ENCODE measurements at regions not wholly inside any gene's neighbourhood (a gene's known extent, or its start where the extent isn't known, plus 50 kb on each side); places are given as distances from the start of the nearest gene placed in this dataset.
"Not testable (repeated sequence)": the region's sequence is repeated elsewhere in the genome, so short reads cannot be mapped to it uniquely, and the experiment has no call there.

DNA sequence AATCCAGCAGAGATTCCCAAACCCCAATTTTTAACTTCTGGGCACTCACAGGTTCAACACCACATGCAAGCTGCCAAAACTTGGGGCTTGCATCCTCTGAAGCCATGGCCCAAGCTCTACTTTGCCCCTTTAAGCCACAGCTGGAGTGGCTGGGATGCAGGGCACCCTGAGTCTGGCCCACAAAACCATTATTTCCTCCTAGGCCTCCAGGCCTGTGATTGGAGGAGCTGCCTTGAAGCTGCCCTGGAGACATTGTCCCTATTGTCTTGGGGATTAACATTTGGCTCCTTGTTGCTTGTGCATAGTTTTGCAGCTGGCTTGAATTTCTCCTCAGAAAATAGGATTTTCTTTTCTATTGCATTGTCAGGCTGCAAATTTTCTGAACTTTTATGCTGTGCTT lies 109.8 kb upstream of the RPRM start:
- DNase-seq: no peak
- no peak overlapping the region for H3K27ac ChIP-seq
- no peak overlapping the region for H3K4me3 ChIP-seq
- no peaks in the 10 kb centered on the region for H3K27me3 ChIP-seq
- H3K36me3 ChIP-seq: no peaks in the 10 kb centered on the region
- no peaks in the 10 kb centered on the region for H3K4me1 ChIP-seq
- no peaks in the 10 kb centered on the region for H3K9me3 ChIP-seq (replicated peaks)

DNA sequence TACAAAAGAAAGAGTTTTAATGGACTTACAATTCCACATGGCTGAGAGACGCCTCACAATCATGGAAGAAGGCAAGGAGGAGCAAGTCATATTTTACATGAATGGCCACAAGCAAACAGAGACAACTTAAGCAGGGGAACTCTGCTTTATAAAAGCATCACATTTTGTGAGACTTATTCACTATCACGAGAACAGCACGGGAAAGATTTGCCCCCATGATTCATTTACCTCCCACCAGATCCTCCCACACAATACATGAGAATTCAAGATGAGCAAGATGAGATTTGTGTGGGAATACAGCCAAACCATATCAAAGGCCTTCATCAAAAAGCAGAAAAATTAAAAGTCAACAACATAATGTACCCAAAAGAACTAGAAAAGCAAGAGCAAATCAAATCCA lies 111.0 kb upstream of the RPRM start:
- no peak for DNase-seq
- no peaks in the 10 kb centered on the region for H3K36me3 ChIP-seq
- no peaks in the 10 kb centered on the region for H3K27me3 ChIP-seq
- no peaks in the 10 kb centered on the region for H3K9me3 ChIP-seq (replicated peaks)
- no peak overlapping the region for H3K4me3 ChIP-seq
- H3K27ac ChIP-seq: no peak overlapping the region
- H3K4me1 ChIP-seq: no peaks in the 10 kb centered on the region

DNA sequence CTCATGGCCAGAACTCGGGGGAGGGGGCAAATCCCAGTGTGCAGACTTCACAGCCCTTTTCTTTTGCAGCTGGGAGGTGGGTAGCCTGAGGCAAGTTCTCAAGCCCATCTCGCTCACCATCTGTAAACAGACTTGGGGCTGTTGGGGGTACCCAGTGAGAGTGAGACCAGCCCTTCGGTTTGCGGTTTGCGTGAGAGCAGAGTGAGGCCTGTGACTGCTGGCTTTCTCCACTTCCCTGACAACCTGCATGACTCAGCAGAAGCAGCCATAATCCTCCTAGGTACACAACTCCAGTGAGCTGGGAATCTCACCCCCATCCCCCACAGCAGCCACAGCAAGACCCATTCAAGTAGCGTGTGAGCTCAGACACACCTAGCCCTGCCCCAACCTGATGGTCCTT lies 114.5 kb upstream of the RPRM start:
- not testable (repeated sequence) for H3K27me3 ChIP-seq

DNA sequence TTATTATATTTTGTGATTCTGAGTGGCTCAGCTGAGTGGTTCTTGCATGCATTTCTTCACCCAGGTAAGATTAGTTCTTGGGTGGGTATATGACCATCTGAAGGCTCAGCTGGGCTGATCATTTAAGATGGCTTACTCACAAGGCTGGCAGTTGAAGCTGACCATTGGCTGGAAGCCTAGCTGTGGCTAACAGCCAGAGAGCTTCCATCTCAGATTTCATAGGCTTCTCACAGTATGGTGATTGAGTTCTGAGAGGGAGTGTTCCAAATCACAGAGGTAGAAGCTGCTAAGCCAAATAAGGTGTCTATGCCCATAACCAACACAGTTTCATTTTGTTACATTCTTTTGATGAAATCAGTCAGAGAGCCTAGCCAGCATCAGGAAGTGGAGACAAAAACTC lies 117.4 kb upstream of the RPRM start:
- no peaks in the 10 kb centered on the region for H3K9me3 ChIP-seq (replicated peaks)
- H3K27me3 ChIP-seq: no peaks in the 10 kb centered on the region
- H3K27ac ChIP-seq: no peak overlapping the region
- peaks cover 6% of the 10 kb centered on the region; the same call in 1 of the 2 replicates for H3K4me1 ChIP-seq
- no peaks in the 10 kb centered on the region for H3K36me3 ChIP-seq
- H3K4me3 ChIP-seq: no peak overlapping the region
- peak; percentile 48 to 74 for DNase-seq

More for the DNA sequence above, 114.5 kb upstream of the RPRM start:
- H3K9me3 ChIP-seq (replicated peaks); H3K27ac ChIP-seq; H3K36me3 ChIP-seq; H3K4me3 ChIP-seq; H3K4me1 ChIP-seq: not testable (repeated sequence)
- peak; percentile 8 to 20 for DNase-seq

DNA sequence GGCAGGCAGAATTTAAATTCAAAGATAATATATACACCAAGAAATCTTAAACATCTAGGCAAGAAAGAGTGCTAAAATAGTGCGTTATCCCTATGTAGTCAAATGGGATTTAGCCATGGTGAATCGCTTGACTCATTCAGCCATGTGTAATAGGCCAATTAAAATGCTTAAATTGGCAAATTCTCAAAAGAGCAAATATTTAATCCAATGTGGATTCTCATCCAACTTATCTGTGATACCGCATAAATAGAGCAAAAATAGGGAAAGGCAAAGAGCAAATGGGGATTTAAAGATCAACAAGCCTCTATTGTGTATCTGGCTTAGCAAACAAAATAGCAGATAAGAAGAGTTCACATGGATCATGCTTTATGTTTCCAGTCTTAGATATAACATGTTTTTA lies 123.2 kb upstream of the RPRM start:
- H3K36me3 ChIP-seq: no peaks in the 10 kb centered on the region
- H3K4me3 ChIP-seq: no peak overlapping the region
- H3K4me1 ChIP-seq: no peaks in the 10 kb centered on the region
- no peaks in the 10 kb centered on the region for H3K27me3 ChIP-seq
- H3K9me3 ChIP-seq (replicated peaks): no peaks in the 10 kb centered on the region
- H3K27ac ChIP-seq: no peak overlapping the region
- no peak for DNase-seq

DNA sequence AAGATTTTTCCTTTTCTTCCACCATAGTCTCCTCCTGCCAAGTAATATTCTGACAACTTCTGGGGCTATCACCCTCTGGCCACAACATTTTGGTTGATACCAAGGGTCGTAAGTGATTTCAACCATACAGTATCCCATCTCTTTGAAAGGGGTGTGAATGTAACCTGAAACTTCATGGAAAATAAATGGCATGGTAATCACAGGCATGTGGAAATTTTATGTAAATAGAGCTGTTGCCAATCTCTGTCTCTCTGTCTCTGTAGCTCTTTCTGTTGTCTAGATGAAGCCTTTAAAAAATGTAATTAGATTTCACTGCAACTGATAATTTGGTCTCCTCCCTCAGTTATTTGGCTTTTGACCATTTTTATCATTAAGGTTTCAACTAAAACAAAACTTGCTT lies 125.6 kb upstream of the RPRM start:
- Histone ChIP-seq H3K4me1 (no peaks in the 10 kb centered on the region), H3K27ac (no peak overlapping the region), H3K4me3 (no peak overlapping the region), H3K9me3 (replicated peaks) (no peaks in the 10 kb centered on the region), H3K27me3 (no peaks in the 10 kb centered on the region), H3K36me3 (no peaks in the 10 kb centered on the region)
- DNase-seq: no peak

DNA sequence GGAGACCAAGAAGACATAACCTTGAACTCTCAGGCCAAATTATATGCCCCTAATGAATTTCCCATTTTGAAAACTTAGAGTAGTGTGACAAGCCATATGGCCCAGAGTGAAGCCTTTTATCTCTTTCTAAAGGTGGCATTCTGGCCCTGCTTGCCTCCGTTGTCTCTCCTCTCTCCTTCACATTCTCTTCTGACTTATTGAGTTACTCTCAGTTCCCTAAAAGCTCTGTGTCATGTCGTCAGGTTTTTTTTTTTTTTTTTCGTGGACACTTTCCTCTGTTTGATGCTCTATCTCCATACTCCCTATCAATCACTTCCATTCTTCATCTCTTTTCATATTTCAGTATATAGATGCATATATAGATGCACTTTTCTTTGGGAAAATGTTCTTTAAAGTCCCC lies 128.1 kb upstream of the RPRM start:
- Histone ChIP-seq H3K4me3 (no peak overlapping the region), H3K36me3 (no peaks in the 10 kb centered on the region), H3K9me3 (replicated peaks) (no peaks in the 10 kb centered on the region), H3K27ac (no peak overlapping the region), H3K4me1 (no peaks in the 10 kb centered on the region), H3K27me3 (no peaks in the 10 kb centered on the region)
- no peak for DNase-seq

DNA sequence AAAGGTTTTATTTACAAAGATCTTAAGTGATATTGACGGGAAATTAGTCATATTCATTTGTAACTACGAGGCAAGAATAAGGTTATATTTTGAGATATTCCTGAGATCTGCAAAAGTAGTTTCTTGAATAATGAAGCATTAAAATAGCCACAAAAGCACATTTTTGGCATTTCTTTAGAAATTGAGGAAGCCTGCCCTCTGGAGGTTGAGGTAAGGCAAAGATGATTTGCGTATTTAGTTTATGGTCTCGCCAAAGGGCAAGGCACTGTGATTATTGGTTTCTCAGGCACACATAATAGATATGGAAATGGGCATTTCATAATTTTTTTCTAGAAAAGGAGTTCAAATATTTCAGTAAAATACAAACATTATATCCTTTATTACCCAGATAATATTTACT lies 143.7 kb upstream of the RPRM start:
- no peaks in the 10 kb centered on the region for H3K36me3 ChIP-seq
- H3K27me3 ChIP-seq: no peaks in the 10 kb centered on the region
- no peak overlapping the region for H3K4me3 ChIP-seq
- DNase-seq: peak in 1 of 2 experiments; percentile 7
- no peak overlapping the region for H3K27ac ChIP-seq
- no peaks in the 10 kb centered on the region for H3K9me3 ChIP-seq (replicated peaks)
- no peaks in the 10 kb centered on the region for H3K4me1 ChIP-seq

DNA sequence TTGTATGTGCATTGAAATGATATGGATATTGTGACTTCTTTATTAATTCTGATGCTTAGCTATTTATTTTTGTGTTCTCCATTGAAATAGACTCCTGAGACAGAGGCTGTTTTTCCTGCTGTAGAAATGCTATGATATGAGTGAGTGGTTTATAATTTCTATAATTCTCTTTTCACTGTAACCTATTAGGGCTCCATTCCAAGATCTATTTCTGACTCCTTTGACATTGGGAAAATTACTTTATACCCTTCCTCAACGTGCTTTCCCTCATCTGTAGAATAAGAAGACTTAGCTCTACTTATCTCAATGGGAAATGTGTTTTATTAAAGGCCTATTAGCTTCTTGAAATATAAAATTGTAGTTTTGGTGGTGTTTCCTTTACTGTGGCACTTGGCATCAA lies 144.5 kb upstream of the RPRM start:
- Histone ChIP-seq H3K36me3 (no peaks in the 10 kb centered on the region), H3K27ac (no peak overlapping the region), H3K4me3 (no peak overlapping the region), H3K27me3 (no peaks in the 10 kb centered on the region), H3K4me1 (no peaks in the 10 kb centered on the region), H3K9me3 (replicated peaks) (no peaks in the 10 kb centered on the region)
- DNase-seq: no peak

DNA sequence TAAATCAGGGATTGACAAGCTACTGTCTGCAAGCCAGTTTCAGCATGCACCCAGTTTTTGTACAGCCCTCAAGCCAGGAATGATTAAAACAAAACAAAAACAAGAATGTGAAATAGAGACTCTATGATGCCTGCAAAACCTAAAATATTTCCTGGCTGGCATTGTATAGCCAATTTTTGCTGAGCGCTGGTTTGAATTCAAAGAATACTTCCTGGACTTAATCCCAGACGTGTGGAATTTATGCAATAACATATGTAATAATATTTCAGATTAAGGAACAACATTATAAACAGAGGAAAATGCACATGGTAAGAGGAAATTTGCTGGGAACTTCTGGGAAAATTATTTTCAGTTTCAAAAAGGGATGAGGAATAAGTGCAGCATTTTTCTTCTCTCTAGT lies 148.1 kb upstream of the RPRM start:
- Histone ChIP-seq H3K27ac (no peak overlapping the region), H3K4me3 (no peak overlapping the region), H3K9me3 (replicated peaks) (no peaks in the 10 kb centered on the region), H3K4me1 (no peaks in the 10 kb centered on the region), H3K36me3 (no peaks in the 10 kb centered on the region), H3K27me3 (no peaks in the 10 kb centered on the region)
- no peak for DNase-seq

DNA sequence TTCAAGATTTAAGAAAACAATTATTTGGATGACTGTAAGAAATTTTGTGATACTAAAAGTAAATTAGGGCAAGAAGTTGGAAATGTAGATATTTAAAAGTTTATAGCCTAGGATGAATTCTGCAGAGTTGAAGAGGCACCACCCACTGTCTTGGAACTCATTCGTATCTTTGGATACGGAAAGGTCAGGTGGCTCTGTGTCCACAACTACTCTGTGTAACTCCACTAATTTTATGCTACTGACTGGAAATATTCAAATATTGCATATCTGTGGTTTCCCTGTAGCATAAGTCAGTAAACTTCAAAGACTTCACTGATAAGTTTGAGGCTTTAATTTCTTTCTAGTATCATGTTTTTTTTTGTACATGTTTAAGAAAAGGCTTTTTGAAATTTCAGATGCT lies 156.9 kb upstream of the RPRM start:
- no peak overlapping the region for H3K4me3 ChIP-seq
- no peaks in the 10 kb centered on the region for H3K27me3 ChIP-seq
- no peak overlapping the region for H3K27ac ChIP-seq
- no peaks in the 10 kb centered on the region for H3K4me1 ChIP-seq
- no peaks in the 10 kb centered on the region for H3K36me3 ChIP-seq
- H3K9me3 ChIP-seq (replicated peaks): no peaks in the 10 kb centered on the region
- no peak for DNase-seq

DNA sequence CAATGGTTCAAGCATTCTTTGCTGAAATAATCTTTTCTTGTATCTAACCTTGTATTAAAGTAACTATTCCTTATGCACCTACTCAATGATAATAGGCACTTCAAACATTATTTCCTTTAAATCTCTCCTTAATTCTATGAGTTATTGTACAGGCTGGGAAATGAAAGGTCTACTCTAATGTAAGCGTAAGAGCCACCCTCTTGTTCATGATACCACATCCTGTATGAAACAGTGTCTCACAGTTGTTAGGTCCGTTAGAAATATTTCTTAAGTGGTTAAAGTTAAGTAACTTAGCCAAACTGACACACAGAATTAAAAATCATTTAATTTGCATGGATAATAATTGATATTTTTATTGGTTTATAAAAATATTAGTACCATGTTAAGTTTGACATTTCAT lies 162.5 kb upstream of the RPRM start:
- Histone ChIP-seq H3K36me3 (no peaks in the 10 kb centered on the region), H3K4me1 (no peaks in the 10 kb centered on the region), H3K27me3 (no peaks in the 10 kb centered on the region), H3K9me3 (replicated peaks) (no peaks in the 10 kb centered on the region), H3K4me3 (no peak overlapping the region), H3K27ac (no peak overlapping the region)
- no peak for DNase-seq

DNA sequence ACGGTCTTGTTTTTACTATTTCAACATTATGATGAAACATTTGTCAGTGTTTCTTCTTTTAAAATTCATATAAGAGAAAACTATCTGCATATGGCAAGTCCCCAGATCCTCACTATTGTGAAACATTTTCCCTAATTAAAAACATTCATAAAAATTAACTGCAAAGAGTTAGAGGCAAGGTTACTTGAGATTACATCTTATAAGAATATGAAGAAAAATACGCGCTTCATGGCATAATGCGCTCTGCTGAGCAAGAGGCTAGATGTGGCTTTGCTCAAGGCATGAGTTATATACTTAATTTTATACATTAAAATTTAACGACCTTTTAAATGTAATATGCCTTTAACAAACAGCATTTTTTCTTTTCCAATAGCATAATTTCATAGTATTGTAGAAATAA lies 166.4 kb upstream of the RPRM start:
- no peak overlapping the region for H3K27ac ChIP-seq
- no peak overlapping the region for H3K4me3 ChIP-seq
- H3K9me3 ChIP-seq (replicated peaks): no peaks in the 10 kb centered on the region
- no peaks in the 10 kb centered on the region for H3K27me3 ChIP-seq
- no peaks in the 10 kb centered on the region for H3K4me1 ChIP-seq
- no peaks in the 10 kb centered on the region for H3K36me3 ChIP-seq
- DNase-seq: no peak

DNA sequence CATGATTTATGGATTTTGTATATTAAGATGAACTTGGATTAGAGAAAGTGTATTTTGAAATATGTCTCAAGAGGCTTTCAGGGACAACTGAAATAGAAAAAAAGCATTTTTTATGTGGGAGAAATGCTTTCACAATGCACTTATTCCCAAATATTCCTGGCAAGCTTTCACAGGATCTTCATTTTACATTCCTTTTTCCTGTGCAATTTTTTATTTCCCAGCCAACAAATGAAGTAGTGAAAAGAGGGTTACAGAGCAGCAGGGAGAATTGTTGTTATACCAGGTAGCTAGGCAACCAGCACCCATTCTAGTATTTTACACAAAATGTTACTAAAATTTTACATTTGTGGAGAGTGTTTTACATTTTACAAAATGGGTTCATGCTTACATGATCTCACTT lies 167.0 kb upstream of the RPRM start:
- Histone ChIP-seq H3K27me3 (no peaks in the 10 kb centered on the region), H3K4me1 (no peaks in the 10 kb centered on the region), H3K27ac (no peak overlapping the region), H3K9me3 (replicated peaks) (no peaks in the 10 kb centered on the region), H3K36me3 (no peaks in the 10 kb centered on the region), H3K4me3 (no peak overlapping the region)
- DNase-seq: no peak

DNA sequence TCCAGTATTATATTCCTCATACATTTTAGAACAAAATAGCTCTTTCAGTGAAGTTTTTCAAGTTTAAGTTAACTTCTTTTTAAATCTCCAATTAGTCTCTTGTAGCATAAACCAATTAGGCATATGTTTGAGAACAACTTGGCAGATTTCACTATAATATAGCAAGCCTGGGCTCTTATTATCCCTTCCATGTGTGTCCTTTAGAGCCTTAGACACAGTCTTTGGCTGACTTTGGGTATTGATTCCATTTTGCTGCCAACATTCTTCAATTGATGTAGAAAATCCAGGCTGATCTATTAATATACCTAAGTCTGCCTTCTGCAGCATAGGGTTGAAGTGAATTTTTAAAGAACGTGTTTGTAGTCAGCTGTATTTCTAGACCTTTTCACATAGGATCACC lies 179.1 kb upstream of the RPRM start:
- Histone ChIP-seq H3K27ac (no peak overlapping the region), H3K4me1 (no peaks in the 10 kb centered on the region), H3K36me3 (no peaks in the 10 kb centered on the region), H3K4me3 (no peak overlapping the region), H3K27me3 (no peaks in the 10 kb centered on the region), H3K9me3 (replicated peaks) (no peaks in the 10 kb centered on the region)
- no peak for DNase-seq

DNA sequence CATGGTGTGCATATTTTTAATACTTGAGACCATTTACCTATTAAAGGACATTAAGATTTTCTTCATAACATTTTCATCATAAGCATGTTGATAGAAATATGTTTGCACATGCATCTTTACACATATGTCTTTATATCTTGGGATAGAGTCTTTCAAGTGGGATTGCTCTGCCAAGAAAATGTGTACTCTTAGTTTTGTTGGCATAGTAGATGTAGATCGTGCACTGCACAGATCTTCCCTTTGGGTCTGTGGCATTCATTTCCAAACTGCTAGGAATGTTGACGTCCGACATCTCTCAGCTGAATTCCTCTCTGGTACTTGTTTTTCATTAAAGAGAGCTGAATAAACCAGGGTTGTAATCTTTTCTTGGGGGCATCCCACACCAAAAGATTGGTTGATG lies 183.2 kb upstream of the RPRM start:
- no peaks in the 10 kb centered on the region for H3K27me3 ChIP-seq
- H3K36me3 ChIP-seq: no peaks in the 10 kb centered on the region
- H3K27ac ChIP-seq: no peak overlapping the region
- no peaks in the 10 kb centered on the region for H3K9me3 ChIP-seq (replicated peaks)
- H3K4me1 ChIP-seq: no peaks in the 10 kb centered on the region
- no peak for DNase-seq
- no peak overlapping the region for H3K4me3 ChIP-seq

DNA sequence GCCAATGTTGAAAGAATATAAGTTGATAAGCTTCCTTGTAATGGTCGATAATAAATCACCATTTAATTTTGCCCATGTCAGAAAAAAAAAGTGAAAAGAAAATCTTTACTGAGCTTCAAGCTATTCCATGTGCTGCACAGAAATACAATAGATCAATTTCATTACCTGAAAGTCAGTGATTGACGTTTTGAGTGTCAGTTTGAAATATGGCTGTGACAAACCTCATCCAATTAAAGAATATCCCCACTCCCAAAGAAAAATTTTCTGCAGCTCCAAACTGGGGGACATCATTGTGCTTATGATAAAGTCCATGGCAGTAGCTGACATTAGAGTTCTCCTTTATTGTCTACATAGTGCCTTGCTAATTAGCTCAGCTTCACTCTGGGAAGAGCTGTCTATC lies 184.8 kb upstream of the RPRM start:
- H3K27ac ChIP-seq: no peak overlapping the region
- DNase-seq: no peak
- H3K4me1 ChIP-seq: no peaks in the 10 kb centered on the region
- H3K4me3 ChIP-seq: no peak overlapping the region
- H3K27me3 ChIP-seq: no peaks in the 10 kb centered on the region
- no peaks in the 10 kb centered on the region for H3K36me3 ChIP-seq
- no peaks in the 10 kb centered on the region for H3K9me3 ChIP-seq (replicated peaks)

Measured in SJCRH30 (cell line).